ENCODE measurements at regions not wholly inside any gene's neighbourhood (a gene's known extent, or its start where the extent isn't known, plus 50 kb on each side); places are given as distances from the start of the nearest gene placed in this dataset.

- no peak overlapping the region for H3K4me3 ChIP-seq (ENCODE audit: low read depth, poor library complexity, severe bottlenecking)
- TF ChIP-seq CTCF (IDR thresholded peaks at IDR 0.05), result no peak
- no peak for TF ChIP-seq POLR2A (IDR thresholded peaks at IDR 0.05)
- WGBS, 2 donors, result 22 to 23% methylated on average over 4 of the region's 4 CpGs
- intact Hi-C loops (cut with DNase I; ENCODE audit: low total_unique reads), result no loop called here
- DNase-seq (ENCODE audit: low spot score in 2 of 2), result no peak
These were observed 368.8 kb downstream of the ETNK1 start for GRCh38 chr12:22993609-22994315.

DNA sequence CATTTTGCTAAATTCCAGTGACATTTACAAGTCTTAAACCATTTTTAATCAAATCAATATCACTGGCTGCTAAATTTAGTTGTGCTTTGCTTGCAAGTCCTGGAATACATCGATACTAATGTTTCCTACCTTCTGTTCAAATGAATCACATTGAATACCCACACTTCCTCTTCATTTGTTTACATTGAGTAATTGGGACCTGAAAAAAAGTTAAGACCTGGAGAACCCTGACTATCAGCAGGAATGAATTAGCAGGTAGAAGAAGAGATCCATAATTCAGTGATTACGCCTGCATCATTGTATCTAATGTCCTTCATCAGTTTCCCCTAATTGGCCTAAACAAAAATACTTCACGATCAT is 369.3 kb downstream of the ETNK1 start:
- TF ChIP-seq CTCF (IDR thresholded peaks at IDR 0.05) (no peak), POLR2A (IDR thresholded peaks at IDR 0.05) (no peak)
- DNase-seq (ENCODE audit: low spot score in 2 of 2), result no peak
- intact Hi-C loops (cut with DNase I; ENCODE audit: low total_unique reads), result no loop called here
- H3K4me3 ChIP-seq (ENCODE audit: low read depth, poor library complexity, severe bottlenecking), result no peak overlapping the region
- 56 to 64% methylated on average over 3 of the region's 3 CpGs for WGBS, 2 donors

- no peak overlapping the region for H3K4me3 ChIP-seq (ENCODE audit: low read depth, poor library complexity, severe bottlenecking)
- 60 to 65% methylated on average over 3 of the region's 3 CpGs for WGBS, 2 donors
- intact Hi-C loops (cut with DNase I; ENCODE audit: low total_unique reads), result no loop called here
- DNase-seq (ENCODE audit: low spot score in 2 of 2), result no peak
- no peak for TF ChIP-seq POLR2A (IDR thresholded peaks at IDR 0.05)
- TF ChIP-seq CTCF (IDR thresholded peaks at IDR 0.05), result no peak
These were observed 376.5 kb downstream of the ETNK1 start for GRCh38 chr12:23001487-23001886.

DNA sequence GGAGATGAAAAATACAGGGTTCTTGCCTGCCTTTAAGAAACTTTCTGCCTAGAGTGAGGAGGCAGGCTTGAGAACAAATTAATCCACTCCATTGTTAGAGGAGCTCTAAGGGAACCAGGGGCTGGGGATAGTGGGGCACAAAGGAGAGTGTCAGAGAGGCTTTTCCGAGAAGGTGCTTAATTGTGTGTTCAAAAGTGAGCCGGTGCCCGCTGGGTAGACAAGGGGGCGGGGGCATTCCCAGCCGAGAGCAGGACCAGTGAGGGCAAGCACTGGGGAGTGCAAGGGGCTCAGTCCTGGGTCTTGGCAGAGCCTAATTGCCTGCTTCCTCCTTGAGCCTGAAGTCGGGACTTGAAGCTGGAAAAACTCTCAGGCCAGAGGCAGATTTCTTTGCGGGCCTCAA is 377.4 kb downstream of the ETNK1 start:
- intact Hi-C loops (cut with DNase I; ENCODE audit: low total_unique reads), result no loop called here
- TF ChIP-seq POLR2A (IDR thresholded peaks at IDR 0.05) (no peak), CTCF (IDR thresholded peaks at IDR 0.05) (no peak)
- no peak for DNase-seq (ENCODE audit: low spot score in 2 of 2)
- WGBS, 2 donors, result 62 to 69% methylated on average over 7 of the region's 7 CpGs
- H3K4me3 ChIP-seq (ENCODE audit: low read depth, poor library complexity, severe bottlenecking), result no peak overlapping the region

GRCh38 chr12:23004473-23005020 is 379.6 kb downstream of the ETNK1 start:
- intact Hi-C loops (cut with DNase I; ENCODE audit: low total_unique reads), result no loop called here
- no peak for DNase-seq (ENCODE audit: low spot score in 2 of 2)
- H3K4me3 ChIP-seq (ENCODE audit: low read depth, poor library complexity, severe bottlenecking), result no peak overlapping the region
- WGBS, 2 donors, result 82 to 88% methylated on average over 4 of the region's 4 CpGs
- no peak for TF ChIP-seq CTCF (IDR thresholded peaks at IDR 0.05)
- TF ChIP-seq POLR2A (IDR thresholded peaks at IDR 0.05), result no peak

DNA sequence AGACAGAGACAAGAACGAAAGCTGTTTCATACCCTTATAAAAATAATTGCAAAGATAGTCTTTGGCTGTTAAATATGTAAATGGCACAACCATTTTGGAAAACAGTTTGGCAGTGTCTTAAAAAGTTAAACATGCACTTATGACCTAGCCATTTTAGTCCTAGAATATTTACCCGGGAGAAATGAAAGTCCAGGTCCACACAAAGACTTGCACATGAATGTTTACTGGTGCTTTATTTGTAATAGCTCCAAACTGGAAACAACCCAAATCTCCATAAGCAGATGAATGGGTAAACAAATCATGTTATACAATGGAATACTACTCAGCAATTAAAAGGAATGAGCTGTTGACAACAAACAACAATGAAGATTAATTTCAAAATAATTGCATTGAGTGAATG is 380.4 kb downstream of the ETNK1 start:
- 47 to 55% methylated on average over 2 of the region's 2 CpGs for WGBS, 2 donors
- no peak for DNase-seq (ENCODE audit: low spot score in 2 of 2)
- no peak overlapping the region for H3K4me3 ChIP-seq (ENCODE audit: low read depth, poor library complexity, severe bottlenecking)
- TF ChIP-seq POLR2A (IDR thresholded peaks at IDR 0.05) (no peak), CTCF (IDR thresholded peaks at IDR 0.05) (no peak)
- intact Hi-C loops (cut with DNase I; ENCODE audit: low total_unique reads), result no loop called here

All from lower leg skin (tissue), 4 donors.